Esophagus muscularis mucosa (tissue), 4 donors: ENCODE measurements at regions not wholly inside any gene's neighbourhood (a gene's known extent, or its start where the extent isn't known, plus 50 kb on each side); places are given as distances from the start of the nearest gene placed in this dataset.

Experiments used
- DNase-seq: peaks from one replicate; pipeline ENCODE4 v3.0.0-alpha.2; 2017; ENCODE audit errors: extremely low spot score
- H3K27ac ChIP-seq, 4 donors: fragments of 200-600 bp; sonication (generic); replicated peaks in 1 of 4; 1 replicate in 3 of 4; 2 replicates in 1 of 4; pipeline ENCODE4 v1.5.1; 2016 to 2019; ENCODE audit warnings: mild to moderate bottlenecking in 1 of 4
- H3K27me3 ChIP-seq, 4 donors: fragments of 200-600 bp; sonication (generic); one replicate each; pipeline versions ENCODE4 v1.5.1 to v1.6.0; 2016 to 2019
- H3K36me3 ChIP-seq, 4 donors: fragments of 200-600 bp; sonication (generic); one replicate each; pipeline ENCODE4 v1.5.1; 2016 to 2019
- H3K4me1 ChIP-seq, 4 donors: fragments of 200-600 bp; sonication (generic); one replicate each; pipeline ENCODE4 v1.5.1; 2016 to 2019
- H3K4me3 ChIP-seq, 4 donors: fragments of 200-600 bp; sonication (generic); 1 replicate in 2 of 4; 2 replicates in 2 of 4; pipeline ENCODE4 v1.5.1; 2016 to 2019; ENCODE audit warnings: mild to moderate bottlenecking in 4 of 4, moderate library complexity in 1 of 4
- H3K9me3 ChIP-seq, 4 donors: fragments of 200-600 bp; sonication (generic); 1 replicate in 3 of 4; 2 replicates in 1 of 4; pipeline ENCODE4 v1.5.1; 2016 to 2019
- EP300 ChIP-seq: sonication (generic); formaldehyde crosslinking; IDR thresholded peaks from one replicate; pipeline ENCODE4 v1.6.1; 2017; ENCODE audit warnings: antibody characterized with exemption
- POLR2A ChIP-seq: fragments of 450-650 bp; IDR thresholded peaks from one replicate; pipeline ENCODE4 v1.6.1; 2017; ENCODE audit warnings: antibody characterized with exemption, moderate library complexity, mild to moderate bottlenecking, low read depth
- POLR2AphosphoS5 ChIP-seq, 2 donors: sonication (generic); formaldehyde crosslinking; IDR thresholded peaks; one replicate each; pipeline ENCODE4 v1.6.1; 2017; ENCODE audit warnings: antibody characterized with exemption in 2 of 2
- WGBS: methylation state at CpG from one replicate; pipeline ENCODE4 v1.1.5; 2018; 5-methylcytosine and 5-hydroxymethylcytosine counted together
- intact Hi-C: fragments of 100-400 bp; cut with DNase I; formaldehyde crosslinking; loops from one replicate; pipeline ENCODE4 v1.15.1; 2023
- TF ChIP-seq, protein P1 (sequence below), 3 experiments: fragments of 200-600 bp in 2 of 3; fragments of 450-650 bp in 1 of 3; sonication (generic) in 2 of 3; IDR thresholded peaks; one replicate each; pipeline ENCODE4 v1.5.1; 2017 to 2019; ENCODE audit warnings: antibody characterized with exemption in 3 of 3, mild to moderate bottlenecking in 2 of 3, moderate library complexity in 1 of 3

DNA sequence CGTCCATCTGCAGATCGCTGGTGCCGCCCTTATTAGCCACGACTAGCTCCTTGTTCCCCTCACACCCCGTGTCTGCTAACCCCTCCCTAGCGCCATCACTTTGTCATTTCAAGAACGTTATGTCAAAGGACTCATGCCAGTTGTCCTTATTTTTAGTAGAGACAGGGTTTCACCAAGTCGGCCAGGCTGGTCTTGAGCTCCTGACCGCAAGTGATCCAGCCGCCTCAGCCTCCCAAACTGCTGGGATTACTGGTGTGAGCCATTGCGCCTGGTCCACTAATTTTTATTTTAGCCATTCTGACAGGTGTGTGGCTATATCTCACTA lies 138.9 kb upstream of the HDAC4 start:
- TF ChIP-seq POLR2A (no peak), POLR2AphosphoS5 (IDR thresholded peaks at IDR 0.05) (no peak)
- TF ChIP-seq, protein P1, sequence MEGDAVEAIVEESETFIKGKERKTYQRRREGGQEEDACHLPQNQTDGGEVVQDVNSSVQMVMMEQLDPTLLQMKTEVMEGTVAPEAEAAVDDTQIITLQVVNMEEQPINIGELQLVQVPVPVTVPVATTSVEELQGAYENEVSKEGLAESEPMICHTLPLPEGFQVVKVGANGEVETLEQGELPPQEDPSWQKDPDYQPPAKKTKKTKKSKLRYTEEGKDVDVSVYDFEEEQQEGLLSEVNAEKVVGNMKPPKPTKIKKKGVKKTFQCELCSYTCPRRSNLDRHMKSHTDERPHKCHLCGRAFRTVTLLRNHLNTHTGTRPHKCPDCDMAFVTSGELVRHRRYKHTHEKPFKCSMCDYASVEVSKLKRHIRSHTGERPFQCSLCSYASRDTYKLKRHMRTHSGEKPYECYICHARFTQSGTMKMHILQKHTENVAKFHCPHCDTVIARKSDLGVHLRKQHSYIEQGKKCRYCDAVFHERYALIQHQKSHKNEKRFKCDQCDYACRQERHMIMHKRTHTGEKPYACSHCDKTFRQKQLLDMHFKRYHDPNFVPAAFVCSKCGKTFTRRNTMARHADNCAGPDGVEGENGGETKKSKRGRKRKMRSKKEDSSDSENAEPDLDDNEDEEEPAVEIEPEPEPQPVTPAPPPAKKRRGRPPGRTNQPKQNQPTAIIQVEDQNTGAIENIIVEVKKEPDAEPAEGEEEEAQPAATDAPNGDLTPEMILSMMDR (IDR thresholded peaks at IDR 0.05), result no peak
- 89% methylated on average over 10 of the region's 11 CpGs for WGBS
- Histone ChIP-seq H3K4me3 (no peak overlapping the region), H3K27me3 (no peaks in the 10 kb centered on the region), H3K27ac (no peak overlapping the region), H3K36me3 (no peaks in the 10 kb centered on the region), H3K4me1 (peaks cover 0 to 11% (median 10%) of the 10 kb centered on the region in 4 donors), H3K9me3 (peaks cover 0 to 4% (median 2%) of the 10 kb centered on the region in 4 donors)
- no peak for DNase-seq
- intact Hi-C loops, result no loop called here

DNA sequence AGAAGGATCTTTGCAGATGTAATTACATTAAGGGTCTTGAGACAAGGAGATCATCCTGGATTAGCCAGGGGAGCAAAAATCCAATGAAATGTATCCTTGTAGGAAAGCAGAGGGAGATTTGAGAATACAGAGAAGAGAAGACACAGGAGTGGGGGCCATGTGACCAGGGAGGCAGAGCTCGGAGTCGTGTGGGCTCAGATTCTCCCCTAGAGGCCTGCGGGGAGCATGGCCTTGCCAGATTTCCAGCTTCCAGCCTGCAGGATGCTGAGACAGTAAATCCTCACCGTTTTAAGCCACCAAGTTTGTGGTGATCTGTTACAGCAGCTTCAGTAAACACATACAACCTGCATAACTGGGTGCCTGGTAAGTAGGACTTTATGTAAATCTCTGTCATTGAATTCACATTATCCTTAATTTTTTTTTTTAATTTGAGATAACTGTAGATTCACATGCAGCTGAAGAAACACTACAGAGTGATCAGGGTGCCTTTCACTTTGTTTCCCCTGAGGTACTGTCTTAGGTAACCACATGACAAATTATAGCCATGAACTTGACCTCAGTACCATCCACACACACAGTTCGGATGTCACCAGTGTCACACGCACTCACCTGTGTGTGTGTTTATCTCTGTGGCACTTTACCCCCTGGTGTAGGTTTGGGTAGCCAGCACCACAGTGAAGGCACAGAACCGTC lies 138.4 kb upstream of the HDAC4 start:
- Histone ChIP-seq H3K27me3 (no peaks in the 10 kb centered on the region), H3K27ac (no peak overlapping the region), H3K4me3 (no peak overlapping the region), H3K36me3 (no peaks in the 10 kb centered on the region), H3K4me1 (peaks cover 0 to 7% (median 6%) of the 10 kb centered on the region in 4 donors), H3K9me3 (peaks cover 0 to 9% (median 4%) of the 10 kb centered on the region in 4 donors)
- 80% methylated on average over 7 of the region's 7 CpGs for WGBS
- DNase-seq, result no peak
- intact Hi-C loops, result no loop called here
- TF ChIP-seq POLR2A, result no peak
- TF ChIP-seq EP300, result no peak
- TF ChIP-seq, protein P1 (IDR thresholded peaks at IDR 0.05), result no peak
- TF ChIP-seq POLR2AphosphoS5 (IDR thresholded peaks at IDR 0.05), result no peak

DNA sequence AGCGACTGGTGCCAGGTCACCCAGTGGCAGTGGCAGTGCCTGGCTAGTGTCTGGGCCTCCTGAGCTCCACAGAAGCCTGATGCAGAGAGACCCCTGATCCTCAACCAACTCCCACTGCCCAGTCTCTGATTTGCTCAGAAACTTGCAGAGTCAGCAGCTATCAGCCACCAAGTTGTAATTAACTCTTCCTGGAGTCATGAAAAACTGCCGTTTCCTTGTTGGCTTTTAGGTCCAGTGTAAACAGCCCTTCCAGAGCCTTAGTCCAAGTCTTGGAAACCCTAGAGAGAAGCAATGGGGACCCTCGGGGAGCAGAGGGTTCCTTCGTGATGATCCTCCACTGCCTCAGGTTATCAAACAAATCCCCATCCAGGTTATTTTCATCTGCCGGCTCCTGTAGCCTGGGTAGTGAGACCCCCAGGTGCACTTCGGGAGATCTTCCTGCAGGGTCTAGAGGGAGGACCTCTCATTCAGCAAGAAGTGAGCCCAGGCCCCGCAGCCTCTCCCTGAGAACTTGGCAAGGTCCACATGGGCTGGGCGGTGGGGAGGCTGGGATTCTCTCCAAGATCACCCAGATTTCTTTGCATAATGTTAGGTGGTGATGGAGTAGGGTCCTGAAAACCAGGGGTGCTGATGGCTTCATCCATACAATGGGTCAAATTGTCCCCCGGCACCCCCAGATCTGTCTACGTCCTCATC lies 137.7 kb upstream of the HDAC4 start:
- 100% methylated on average over 6 of the region's 10 CpGs for WGBS

DNA sequence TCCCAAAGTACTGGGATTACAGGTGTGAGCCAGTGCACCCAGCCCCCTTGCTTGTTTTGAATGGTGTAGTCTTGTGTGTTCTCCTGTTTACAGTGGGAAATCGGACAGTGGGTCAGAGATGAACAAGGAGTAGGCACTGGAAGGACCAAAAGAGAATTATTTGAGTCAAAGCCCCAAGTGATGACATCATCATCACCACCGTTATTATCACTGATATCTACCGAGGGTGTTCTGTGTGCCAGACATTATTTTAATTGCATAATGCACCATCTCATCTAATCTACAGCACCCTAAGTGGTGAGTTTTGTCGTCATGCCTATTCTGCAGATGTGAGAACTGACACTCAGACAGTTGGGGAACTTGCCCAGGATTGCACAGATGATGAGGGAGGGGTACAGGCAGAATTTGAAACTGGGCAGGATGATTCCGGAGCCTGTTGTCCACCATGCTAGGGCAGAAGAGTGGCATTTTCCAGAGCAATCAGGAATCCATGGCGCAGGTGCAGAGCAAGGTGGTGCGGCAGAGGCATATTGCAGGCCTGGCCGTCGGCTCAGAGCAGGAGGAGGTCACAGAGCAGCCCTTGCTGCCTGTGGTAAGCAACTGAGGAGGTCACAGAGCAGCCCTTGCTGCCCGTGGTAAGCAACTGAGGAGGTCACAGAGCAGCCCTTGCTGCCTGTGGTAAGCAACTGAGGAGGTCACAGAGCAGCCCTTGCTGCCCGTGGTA lies 137.0 kb upstream of the HDAC4 start:
- no peak overlapping the region for H3K27ac ChIP-seq
- no peak overlapping the region for H3K4me3 ChIP-seq
- TF ChIP-seq, protein P1 (IDR thresholded peaks at IDR 0.05), result no peak
- TF ChIP-seq POLR2A, result no peak
- TF ChIP-seq POLR2AphosphoS5 (IDR thresholded peaks at IDR 0.05), result no peak
- TF ChIP-seq EP300, result no peak
- intact Hi-C loops, result no loop called here
- no peak for DNase-seq
- 90% methylated on average over 8 of the region's 11 CpGs for WGBS
- no peaks in the 10 kb centered on the region for H3K36me3 ChIP-seq
- H3K27me3 ChIP-seq, result no peaks in the 10 kb centered on the region
- peaks cover 0 to 16% (median 15%) of the 10 kb centered on the region in 4 donors for H3K4me1 ChIP-seq
- peaks cover 0 to 9% (median 4%) of the 10 kb centered on the region in 4 donors for H3K9me3 ChIP-seq

More for the DNA sequence above, 137.7 kb upstream of the HDAC4 start:
- Histone ChIP-seq H3K9me3 (peaks cover 0 to 9% (median 4%) of the 10 kb centered on the region in 4 donors), H3K36me3 (no peaks in the 10 kb centered on the region), H3K4me1 (peaks cover 0 to 9% (median 8%) of the 10 kb centered on the region in 4 donors), H3K27ac (no peak overlapping the region), H3K4me3 (no peak overlapping the region), H3K27me3 (no peaks in the 10 kb centered on the region)
- no peak for DNase-seq
- intact Hi-C loops, result no loop called here
- TF ChIP-seq POLR2AphosphoS5 (IDR thresholded peaks at IDR 0.05), result no peak
- TF ChIP-seq, protein P1 (IDR thresholded peaks at IDR 0.05), result no peak
